ENCODE measurements at regions not wholly inside any gene's neighbourhood (a gene's known extent, or its start where the extent isn't known, plus 50 kb on each side); places are given as distances from the start of the nearest gene placed in this dataset.
A peak's percentile ranks its signal among the peaks of the same experiment; 100 is the strongest.

- DNase-seq (ENCODE audit: low read depth) = no peak
These were observed 53.0 kb upstream of the CLDN14 start for GRCh38 chr21:36532769-36533467.

- no peak for DNase-seq (ENCODE audit: low read depth)
These were observed 53.5 kb upstream of the CLDN14 start for GRCh38 chr21:36533468-36533848.

- no peak for DNase-seq (ENCODE audit: low read depth)
These were observed 54.7 kb upstream of the CLDN14 start for GRCh38 chr21:36534656-36535055.

GRCh38 chr21:36535618-36536241 lies 55.8 kb upstream of the CLDN14 start:
- no peak for DNase-seq (ENCODE audit: low read depth)

- DNase-seq (ENCODE audit: low read depth) = no peak
These were observed 58.8 kb upstream of the CLDN14 start for GRCh38 chr21:36538761-36539160.

GRCh38 chr21:36539434-36540150 lies 59.7 kb upstream of the CLDN14 start:
- no peak for DNase-seq (ENCODE audit: low read depth)

GRCh38 chr21:36540700-36541099 lies 60.8 kb upstream of the CLDN14 start:
- no peak for DNase-seq (ENCODE audit: low read depth)

GRCh38 chr21:36541721-36542139 lies 61.8 kb upstream of the CLDN14 start:
- DNase-seq (ENCODE audit: low read depth) = no peak

- no peak for DNase-seq (ENCODE audit: low read depth)
These were observed 62.6 kb upstream of the CLDN14 start for GRCh38 chr21:36542312-36543101.

GRCh38 chr21:36543924-36544323 lies 64.0 kb upstream of the CLDN14 start:
- DNase-seq (ENCODE audit: low read depth) = no peak

- no peak for DNase-seq (ENCODE audit: low read depth)
These were observed 64.6 kb upstream of the CLDN14 start for GRCh38 chr21:36544545-36544944.

- no peak for DNase-seq (ENCODE audit: low read depth)
These were observed 66.0 kb upstream of the CLDN14 start for GRCh38 chr21:36545776-36546511.

GRCh38 chr21:36547464-36547863 lies 67.5 kb upstream of the CLDN14 start:
- DNase-seq (ENCODE audit: low read depth) = no peak

GRCh38 chr21:36548866-36549265 lies 68.9 kb upstream of the CLDN14 start:
- no peak for DNase-seq (ENCODE audit: low read depth)

GRCh38 chr21:36549470-36549869 lies 69.5 kb upstream of the CLDN14 start:
- DNase-seq (ENCODE audit: low read depth) = no peak

- no peak for DNase-seq (ENCODE audit: low read depth)
These were observed 70.8 kb upstream of the CLDN14 start for GRCh38 chr21:36550761-36551160.

- no peak for DNase-seq (ENCODE audit: low read depth)
These were observed 71.4 kb upstream of the CLDN14 start for GRCh38 chr21:36551321-36551720.

- peak; percentile 74 for DNase-seq (ENCODE audit: low read depth)
These were observed 72.0 kb upstream of the CLDN14 start for GRCh38 chr21:36551731-36552433.

- DNase-seq (ENCODE audit: low read depth) = no peak
These were observed 72.5 kb upstream of the CLDN14 start for GRCh38 chr21:36552434-36552785.

- no peak for DNase-seq (ENCODE audit: low read depth)
These were observed 73.5 kb upstream of the CLDN14 start for GRCh38 chr21:36553406-36553805.
